ENCODE measurements at regions not wholly inside any gene's neighbourhood (a gene's known extent, or its start where the extent isn't known, plus 50 kb on each side); places are given as distances from the start of the nearest gene placed in this dataset.

DNA sequence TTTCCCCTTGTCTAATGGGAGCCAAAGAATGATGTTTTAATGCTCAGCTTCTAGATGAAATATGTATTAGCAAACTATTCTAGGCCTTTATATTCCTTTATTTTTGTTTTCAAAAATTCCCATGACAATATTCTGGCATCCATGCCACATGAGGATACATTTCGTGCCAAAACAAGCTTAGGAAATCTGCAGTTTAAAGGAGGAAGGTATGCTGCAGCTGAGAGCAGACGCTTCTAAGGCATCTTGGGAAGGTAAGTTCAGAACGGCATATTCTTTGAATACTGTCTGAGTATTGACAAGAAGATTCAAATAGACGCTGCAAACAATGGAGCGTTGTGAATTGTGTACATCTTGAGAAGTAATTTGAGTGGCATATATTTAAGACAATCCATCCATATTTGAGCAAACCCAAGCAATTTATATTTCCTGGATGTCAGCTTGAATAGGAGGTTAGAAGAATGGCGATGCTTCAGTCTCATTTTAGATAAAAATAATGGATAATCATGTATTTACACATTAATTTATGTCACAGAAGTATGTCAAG is 158.6 kb downstream of the RAP2B start (continued):
- no peak for TF ChIP-seq CBFB (CRISPR knock-in tag; IDR thresholded peaks at IDR 0.05; ENCODE audit: low read depth)
- TF ChIP-seq GRHL2 (CRISPR knock-in tag; IDR thresholded peaks at IDR 0.05; ENCODE audit: insufficient replicate concordance, severe bottlenecking), result no peak
- TF ChIP-seq, protein P1, sequence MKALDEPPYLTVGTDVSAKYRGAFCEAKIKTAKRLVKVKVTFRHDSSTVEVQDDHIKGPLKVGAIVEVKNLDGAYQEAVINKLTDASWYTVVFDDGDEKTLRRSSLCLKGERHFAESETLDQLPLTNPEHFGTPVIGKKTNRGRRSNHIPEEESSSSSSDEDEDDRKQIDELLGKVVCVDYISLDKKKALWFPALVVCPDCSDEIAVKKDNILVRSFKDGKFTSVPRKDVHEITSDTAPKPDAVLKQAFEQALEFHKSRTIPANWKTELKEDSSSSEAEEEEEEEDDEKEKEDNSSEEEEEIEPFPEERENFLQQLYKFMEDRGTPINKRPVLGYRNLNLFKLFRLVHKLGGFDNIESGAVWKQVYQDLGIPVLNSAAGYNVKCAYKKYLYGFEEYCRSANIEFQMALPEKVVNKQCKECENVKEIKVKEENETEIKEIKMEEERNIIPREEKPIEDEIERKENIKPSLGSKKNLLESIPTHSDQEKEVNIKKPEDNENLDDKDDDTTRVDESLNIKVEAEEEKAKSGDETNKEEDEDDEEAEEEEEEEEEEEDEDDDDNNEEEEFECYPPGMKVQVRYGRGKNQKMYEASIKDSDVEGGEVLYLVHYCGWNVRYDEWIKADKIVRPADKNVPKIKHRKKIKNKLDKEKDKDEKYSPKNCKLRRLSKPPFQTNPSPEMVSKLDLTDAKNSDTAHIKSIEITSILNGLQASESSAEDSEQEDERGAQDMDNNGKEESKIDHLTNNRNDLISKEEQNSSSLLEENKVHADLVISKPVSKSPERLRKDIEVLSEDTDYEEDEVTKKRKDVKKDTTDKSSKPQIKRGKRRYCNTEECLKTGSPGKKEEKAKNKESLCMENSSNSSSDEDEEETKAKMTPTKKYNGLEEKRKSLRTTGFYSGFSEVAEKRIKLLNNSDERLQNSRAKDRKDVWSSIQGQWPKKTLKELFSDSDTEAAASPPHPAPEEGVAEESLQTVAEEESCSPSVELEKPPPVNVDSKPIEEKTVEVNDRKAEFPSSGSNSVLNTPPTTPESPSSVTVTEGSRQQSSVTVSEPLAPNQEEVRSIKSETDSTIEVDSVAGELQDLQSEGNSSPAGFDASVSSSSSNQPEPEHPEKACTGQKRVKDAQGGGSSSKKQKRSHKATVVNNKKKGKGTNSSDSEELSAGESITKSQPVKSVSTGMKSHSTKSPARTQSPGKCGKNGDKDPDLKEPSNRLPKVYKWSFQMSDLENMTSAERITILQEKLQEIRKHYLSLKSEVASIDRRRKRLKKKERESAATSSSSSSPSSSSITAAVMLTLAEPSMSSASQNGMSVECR (CRISPR knock-in tag; IDR thresholded peaks at IDR 0.05; ENCODE audit: borderline replicate concordance), result no peak
- TF ChIP-seq FOXK1 (CRISPR knock-in tag; IDR thresholded peaks at IDR 0.05), result no peak
- TF ChIP-seq NR2C2 (CRISPR knock-in tag; IDR thresholded peaks at IDR 0.05), result no peak
- TF ChIP-seq TP53 (CRISPR knock-in tag; IDR thresholded peaks at IDR 0.05), result no peak

DNA sequence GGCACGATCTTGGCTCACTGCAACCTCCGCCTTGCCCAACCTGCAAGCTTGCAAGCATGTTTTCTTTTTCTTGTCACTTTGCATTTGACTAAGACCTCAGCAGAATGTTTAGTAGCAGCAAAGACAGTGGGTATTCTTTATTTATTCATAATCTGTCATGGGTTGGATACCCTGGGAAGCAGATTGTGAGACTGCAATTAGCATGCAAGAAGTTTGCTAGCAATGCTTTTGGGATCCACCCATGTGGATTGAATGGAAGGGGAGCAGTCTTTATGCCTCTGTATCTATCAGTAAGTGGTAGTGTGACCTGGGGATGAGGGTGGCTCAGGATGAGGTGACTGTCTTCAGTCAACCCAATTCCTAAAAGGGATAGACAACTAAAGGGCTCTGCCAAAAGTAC is 166.7 kb downstream of the RAP2B start:
- ATAC-seq (no peak), DNase-seq (ENCODE audit: low spot score) (no peak)
- POLR2A ChIA-PET, result no interaction called here
- Mint-ChIP-seq H3K27me3 (ENCODE audit: low read depth) (no peaks in the 10 kb centered on the region), H3K9me3 (peaks cover 7% of the 10 kb centered on the region), H3K4me1 (no peaks in the 10 kb centered on the region), H3K36me3 (no peaks in the 10 kb centered on the region), H3K27ac (no peak overlapping the region), H3K4me3 (no peak overlapping the region)
- CTCF ChIA-PET, result no interaction called here
- no peak for TF ChIP-seq SP1 (CRISPR knock-in tag; conservative IDR thresholded peaks at IDR 0.05)
- TF ChIP-seq, protein P1 (CRISPR knock-in tag; IDR thresholded peaks at IDR 0.05; ENCODE audit: borderline replicate concordance), result no peak
- TF ChIP-seq MXD4 (CRISPR knock-in tag; IDR thresholded peaks at IDR 0.05; ENCODE audit: borderline replicate concordance), result no peak

DNA sequence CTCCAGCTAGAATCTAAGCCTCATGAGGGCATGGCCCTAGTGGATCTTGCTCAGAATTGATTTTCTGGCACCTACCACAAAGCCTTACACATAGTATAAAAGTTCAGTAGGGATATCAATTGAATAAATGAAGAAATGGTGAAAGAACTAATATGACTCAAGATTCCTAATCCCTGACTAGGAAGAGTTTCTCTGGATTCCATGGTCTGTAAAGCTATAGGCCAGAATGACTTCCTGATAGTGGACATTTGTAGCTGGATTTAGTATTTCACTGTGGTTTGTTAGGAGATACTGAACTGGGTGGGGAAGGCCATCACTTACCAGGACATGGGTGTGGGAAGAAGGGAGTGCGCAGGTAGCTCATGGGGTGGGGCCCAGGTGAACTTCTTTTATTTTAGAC is 168.9 kb downstream of the RAP2B start:
- H3K9me3 Mint-ChIP-seq, result peaks cover 7% of the 10 kb centered on the region
- ATAC-seq (no peak), DNase-seq (ENCODE audit: low spot score) (no peak)
- POLR2A ChIA-PET, result no interaction called here
- H3K27ac Mint-ChIP-seq, result no peak overlapping the region
- CTCF ChIA-PET, result no interaction called here
- H3K4me1 Mint-ChIP-seq, result no peaks in the 10 kb centered on the region
- H3K27me3 Mint-ChIP-seq (ENCODE audit: low read depth), result no peaks in the 10 kb centered on the region
- H3K36me3 Mint-ChIP-seq, result no peaks in the 10 kb centered on the region
- no peak overlapping the region for H3K4me3 Mint-ChIP-seq
- TF ChIP-seq ATF1 (CRISPR knock-in tag; IDR thresholded peaks at IDR 0.05) (no peak), NR3C1 (CRISPR knock-in tag; conservative IDR thresholded peaks at IDR 0.05; ENCODE audit: low read depth) (no peak), ZNF232 (CRISPR knock-in tag; IDR thresholded peaks at IDR 0.05) (no peak), ZNF671 (CRISPR knock-in tag; IDR thresholded peaks at IDR 0.05) (no peak), SP1 (CRISPR knock-in tag; conservative IDR thresholded peaks at IDR 0.05) (no peak), ESRRA (CRISPR knock-in tag; IDR thresholded peaks at IDR 0.05; ENCODE audit: borderline replicate concordance) (no peak), RORB (CRISPR knock-in tag; IDR thresholded peaks at IDR 0.05) (no peak)
- TF ChIP-seq, protein P2, sequence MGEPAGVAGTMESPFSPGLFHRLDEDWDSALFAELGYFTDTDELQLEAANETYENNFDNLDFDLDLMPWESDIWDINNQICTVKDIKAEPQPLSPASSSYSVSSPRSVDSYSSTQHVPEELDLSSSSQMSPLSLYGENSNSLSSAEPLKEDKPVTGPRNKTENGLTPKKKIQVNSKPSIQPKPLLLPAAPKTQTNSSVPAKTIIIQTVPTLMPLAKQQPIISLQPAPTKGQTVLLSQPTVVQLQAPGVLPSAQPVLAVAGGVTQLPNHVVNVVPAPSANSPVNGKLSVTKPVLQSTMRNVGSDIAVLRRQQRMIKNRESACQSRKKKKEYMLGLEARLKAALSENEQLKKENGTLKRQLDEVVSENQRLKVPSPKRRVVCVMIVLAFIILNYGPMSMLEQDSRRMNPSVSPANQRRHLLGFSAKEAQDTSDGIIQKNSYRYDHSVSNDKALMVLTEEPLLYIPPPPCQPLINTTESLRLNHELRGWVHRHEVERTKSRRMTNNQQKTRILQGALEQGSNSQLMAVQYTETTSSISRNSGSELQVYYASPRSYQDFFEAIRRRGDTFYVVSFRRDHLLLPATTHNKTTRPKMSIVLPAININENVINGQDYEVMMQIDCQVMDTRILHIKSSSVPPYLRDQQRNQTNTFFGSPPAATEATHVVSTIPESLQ (CRISPR knock-in tag; IDR thresholded peaks at IDR 0.05), result no peak
- TF ChIP-seq, protein P3, sequence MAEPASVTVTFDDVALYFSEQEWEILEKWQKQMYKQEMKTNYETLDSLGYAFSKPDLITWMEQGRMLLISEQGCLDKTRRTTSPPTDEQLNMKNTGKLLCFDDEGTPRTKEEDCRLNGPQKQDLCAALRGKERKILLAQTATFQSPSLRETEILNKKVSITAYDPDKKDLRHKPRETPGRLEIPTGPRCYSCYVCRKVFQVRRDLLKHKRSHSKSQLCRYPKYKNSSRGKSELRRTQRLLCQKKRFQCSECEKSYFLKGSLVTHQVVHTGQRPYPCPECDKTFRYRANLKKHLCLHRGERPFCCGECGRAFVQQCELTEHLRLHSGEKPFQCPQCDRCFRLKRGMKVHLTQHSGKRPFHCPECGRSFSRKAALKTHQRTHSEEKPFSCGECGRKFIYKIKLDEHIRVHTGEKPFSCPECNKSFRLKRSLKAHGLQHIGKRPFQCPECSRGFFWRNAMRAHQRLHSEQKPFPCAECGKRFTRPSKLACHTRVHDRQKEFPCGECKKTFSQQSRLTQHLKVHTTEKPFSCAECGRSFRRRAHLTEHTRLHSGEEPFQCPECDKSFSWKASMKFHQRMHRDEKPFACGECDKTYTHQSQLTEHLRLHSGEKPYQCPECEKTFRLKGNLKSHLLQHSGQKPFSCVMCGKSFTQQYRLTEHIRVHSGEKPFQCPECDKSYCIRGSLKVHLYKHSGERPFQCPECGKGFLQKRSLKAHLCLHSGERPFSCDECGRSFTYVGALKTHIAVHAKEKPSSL (CRISPR knock-in tag; conservative IDR thresholded peaks at IDR 0.05), result no peak
- TF ChIP-seq, protein P4, sequence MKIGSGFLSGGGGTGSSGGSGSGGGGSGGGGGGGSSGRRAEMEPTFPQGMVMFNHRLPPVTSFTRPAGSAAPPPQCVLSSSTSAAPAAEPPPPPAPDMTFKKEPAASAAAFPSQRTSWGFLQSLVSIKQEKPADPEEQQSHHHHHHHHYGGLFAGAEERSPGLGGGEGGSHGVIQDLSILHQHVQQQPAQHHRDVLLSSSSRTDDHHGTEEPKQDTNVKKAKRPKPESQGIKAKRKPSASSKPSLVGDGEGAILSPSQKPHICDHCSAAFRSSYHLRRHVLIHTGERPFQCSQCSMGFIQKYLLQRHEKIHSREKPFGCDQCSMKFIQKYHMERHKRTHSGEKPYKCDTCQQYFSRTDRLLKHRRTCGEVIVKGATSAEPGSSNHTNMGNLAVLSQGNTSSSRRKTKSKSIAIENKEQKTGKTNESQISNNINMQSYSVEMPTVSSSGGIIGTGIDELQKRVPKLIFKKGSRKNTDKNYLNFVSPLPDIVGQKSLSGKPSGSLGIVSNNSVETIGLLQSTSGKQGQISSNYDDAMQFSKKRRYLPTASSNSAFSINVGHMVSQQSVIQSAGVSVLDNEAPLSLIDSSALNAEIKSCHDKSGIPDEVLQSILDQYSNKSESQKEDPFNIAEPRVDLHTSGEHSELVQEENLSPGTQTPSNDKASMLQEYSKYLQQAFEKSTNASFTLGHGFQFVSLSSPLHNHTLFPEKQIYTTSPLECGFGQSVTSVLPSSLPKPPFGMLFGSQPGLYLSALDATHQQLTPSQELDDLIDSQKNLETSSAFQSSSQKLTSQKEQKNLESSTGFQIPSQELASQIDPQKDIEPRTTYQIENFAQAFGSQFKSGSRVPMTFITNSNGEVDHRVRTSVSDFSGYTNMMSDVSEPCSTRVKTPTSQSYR (CRISPR knock-in tag; IDR thresholded peaks at IDR 0.05), result no peak

All from WTC11 (cell line).